Mesothelial cell of epicardium (in vitro differentiated cells): ENCODE measurements at regions not wholly inside any gene's neighbourhood (a gene's known extent, or its start where the extent isn't known, plus 50 kb on each side); places are given as distances from the start of the nearest gene placed in this dataset.

ENCODE experiments used
- DNase-seq, 2 experiments: peaks; one replicate each; pipeline ENCODE4 v3.0.0; 2021; ENCODE audit warnings: low spot score in 2 of 2; ENCODE audit not compliant: unreplicated experiment in 2 of 2
- H3K27ac Mint-ChIP-seq: 2 replicates; pipeline ENCODE4 v1.8.0; 2021; ENCODE audit warnings: mixed read lengths
- H3K27me3 Mint-ChIP-seq: 2 replicates; pipeline ENCODE4 v1.8.0; 2021; ENCODE audit warnings: low read depth, mixed read lengths
- H3K36me3 Mint-ChIP-seq: 2 replicates; pipeline ENCODE4 v1.8.0; 2021; ENCODE audit warnings: mixed read lengths
- H3K4me1 Mint-ChIP-seq: 2 replicates; pipeline ENCODE4 v1.8.0; 2021; ENCODE audit warnings: mixed read lengths
- H3K4me3 Mint-ChIP-seq: 2 replicates; pipeline ENCODE4 v1.8.0; 2021; ENCODE audit warnings: mild to moderate bottlenecking, moderate library complexity, mixed read lengths
- H3K9me3 Mint-ChIP-seq: 2 replicates; pipeline ENCODE4 v1.8.0; 2021; ENCODE audit warnings: mixed read lengths
- TF ChIP-seq, protein P1 (sequence below): fragments of 200-600 bp; sonication (generic); IDR thresholded peaks from one replicate; pipeline ENCODE4 v1.5.0; 2021; ENCODE audit warnings: antibody characterized with exemption; ENCODE audit not compliant: unreplicated experiment

DNA sequence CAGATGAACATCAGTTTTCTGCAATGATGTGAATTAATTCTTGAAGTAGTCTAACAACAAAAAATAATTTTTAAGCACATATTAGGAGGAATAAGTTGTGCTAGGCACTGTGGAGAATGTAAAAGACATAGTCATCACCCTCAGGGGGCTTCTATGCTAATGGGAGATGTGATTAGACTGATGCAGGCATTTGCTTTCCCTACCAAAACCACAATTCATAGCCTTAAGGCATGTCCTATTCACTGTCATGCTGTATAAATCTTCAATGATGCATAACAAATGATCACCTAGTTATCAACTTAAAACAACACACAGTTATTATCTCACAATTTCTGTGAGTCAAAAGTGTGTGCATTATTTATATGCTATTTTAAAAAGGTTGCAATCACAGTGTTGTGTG is 422.6 kb downstream of the MAN2A1 start:
- Mint-ChIP-seq H3K4me3 (no peak overlapping the region), H3K36me3 (no peaks in the 10 kb centered on the region), H3K27ac (no peak overlapping the region), H3K27me3 (peaks cover 9% of the 10 kb centered on the region), H3K9me3 (peaks cover 6% of the 10 kb centered on the region), H3K4me1 (peaks cover 3% of the 10 kb centered on the region)
- TF ChIP-seq, protein P1, sequence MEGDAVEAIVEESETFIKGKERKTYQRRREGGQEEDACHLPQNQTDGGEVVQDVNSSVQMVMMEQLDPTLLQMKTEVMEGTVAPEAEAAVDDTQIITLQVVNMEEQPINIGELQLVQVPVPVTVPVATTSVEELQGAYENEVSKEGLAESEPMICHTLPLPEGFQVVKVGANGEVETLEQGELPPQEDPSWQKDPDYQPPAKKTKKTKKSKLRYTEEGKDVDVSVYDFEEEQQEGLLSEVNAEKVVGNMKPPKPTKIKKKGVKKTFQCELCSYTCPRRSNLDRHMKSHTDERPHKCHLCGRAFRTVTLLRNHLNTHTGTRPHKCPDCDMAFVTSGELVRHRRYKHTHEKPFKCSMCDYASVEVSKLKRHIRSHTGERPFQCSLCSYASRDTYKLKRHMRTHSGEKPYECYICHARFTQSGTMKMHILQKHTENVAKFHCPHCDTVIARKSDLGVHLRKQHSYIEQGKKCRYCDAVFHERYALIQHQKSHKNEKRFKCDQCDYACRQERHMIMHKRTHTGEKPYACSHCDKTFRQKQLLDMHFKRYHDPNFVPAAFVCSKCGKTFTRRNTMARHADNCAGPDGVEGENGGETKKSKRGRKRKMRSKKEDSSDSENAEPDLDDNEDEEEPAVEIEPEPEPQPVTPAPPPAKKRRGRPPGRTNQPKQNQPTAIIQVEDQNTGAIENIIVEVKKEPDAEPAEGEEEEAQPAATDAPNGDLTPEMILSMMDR: no peak
- DNase-seq: no peak

DNA sequence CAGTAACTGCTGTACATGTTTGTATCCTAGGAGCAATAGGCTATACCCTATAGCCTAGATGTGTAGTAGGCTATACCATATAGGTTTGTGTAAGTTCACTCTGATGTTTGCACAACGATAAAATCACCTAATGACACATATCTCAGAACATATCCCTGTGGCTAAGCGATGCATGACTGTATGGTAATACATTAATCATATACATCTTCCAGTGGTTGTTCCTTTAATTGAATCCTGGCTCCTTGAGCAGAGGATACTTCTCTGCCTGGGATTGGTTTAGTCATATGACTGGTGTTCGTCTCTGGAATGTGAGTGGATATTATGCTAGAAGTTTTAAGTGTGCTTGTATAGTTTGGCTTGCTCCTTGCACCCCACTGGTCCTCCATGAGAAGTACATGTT is 425.8 kb downstream of the MAN2A1 start:
- TF ChIP-seq, protein P1: no peak
- H3K4me1 Mint-ChIP-seq: no peaks in the 10 kb centered on the region
- no peak overlapping the region for H3K4me3 Mint-ChIP-seq
- no peak overlapping the region for H3K27ac Mint-ChIP-seq
- H3K27me3 Mint-ChIP-seq: no peaks in the 10 kb centered on the region
- H3K36me3 Mint-ChIP-seq: peaks cover 4% of the 10 kb centered on the region
- peaks cover 35% of the 10 kb centered on the region for H3K9me3 Mint-ChIP-seq
- DNase-seq: no peak

DNA sequence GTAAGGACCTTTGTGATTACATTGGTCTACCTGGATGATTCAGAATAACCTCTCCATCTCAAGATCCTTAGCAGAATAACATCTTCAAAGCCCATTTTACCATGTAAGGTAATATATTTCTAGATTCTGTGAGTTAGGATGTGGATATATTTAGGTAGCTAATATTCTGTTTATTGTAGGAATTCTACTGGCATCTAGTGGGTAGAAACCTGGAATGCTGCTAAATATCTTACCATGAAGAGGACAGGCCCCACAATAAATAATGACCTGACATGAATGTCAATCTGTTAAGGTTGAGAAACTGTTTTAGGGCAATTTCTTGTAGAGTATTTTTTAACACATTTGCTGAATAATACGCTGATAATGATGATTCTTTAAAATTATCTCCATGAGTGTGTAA is 426.8 kb downstream of the MAN2A1 start:
- Mint-ChIP-seq H3K27me3 (no peaks in the 10 kb centered on the region), H3K9me3 (peaks cover 38% of the 10 kb centered on the region), H3K4me1 (no peaks in the 10 kb centered on the region), H3K4me3 (no peak overlapping the region), H3K36me3 (peaks cover 4% of the 10 kb centered on the region), H3K27ac (no peak overlapping the region)
- DNase-seq: no peak
- TF ChIP-seq, protein P1: no peak

DNA sequence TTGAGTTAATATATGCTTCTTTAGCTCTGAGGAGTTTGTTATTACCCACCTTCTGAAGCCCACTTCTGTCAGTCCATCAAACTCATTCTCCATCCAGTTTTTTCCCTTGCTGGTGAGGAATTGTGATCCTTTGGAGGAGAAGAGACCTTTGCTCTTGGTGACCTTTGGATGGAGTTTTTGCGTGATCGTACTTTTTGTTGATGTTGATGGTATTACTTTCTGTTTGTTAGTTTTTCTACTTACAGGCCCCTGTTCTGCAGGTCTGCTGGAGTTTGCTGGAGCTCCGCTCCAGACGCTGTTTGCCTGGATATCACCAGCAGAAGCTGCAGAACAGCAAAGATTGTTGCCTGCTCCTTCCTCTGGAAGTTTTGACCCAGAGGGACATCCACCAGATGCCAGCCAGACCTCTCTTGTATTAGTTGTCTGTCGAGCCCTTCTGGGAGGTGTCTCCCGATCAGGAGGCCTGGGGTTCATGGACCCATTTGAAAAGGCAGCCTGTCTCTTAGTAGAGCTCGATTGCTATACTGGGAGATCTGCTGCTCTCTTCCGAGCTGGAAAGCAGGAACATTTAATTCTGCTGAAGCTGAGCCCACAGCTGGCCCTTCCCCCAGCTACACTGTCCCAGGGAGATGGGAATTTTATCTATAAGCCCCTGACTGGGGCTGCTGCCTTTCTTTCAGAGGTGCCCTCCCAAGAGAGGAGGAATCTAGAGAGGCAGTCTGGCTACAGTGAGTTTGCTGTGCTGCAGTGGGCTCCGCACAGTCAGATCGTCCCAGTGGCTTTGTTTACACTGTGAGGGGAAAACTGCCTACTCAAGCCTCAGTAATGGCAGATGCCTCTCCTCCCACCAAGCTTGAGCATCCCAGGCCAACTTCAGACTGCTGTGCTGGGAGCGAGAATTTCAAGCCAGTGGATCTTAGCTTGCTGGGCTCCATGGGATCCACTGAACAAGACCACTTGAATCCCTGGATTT is 445.5 kb downstream of the MAN2A1 start:
- Mint-ChIP-seq H3K27ac (no peak overlapping the region), H3K9me3 (peaks cover 60% of the 10 kb centered on the region)
- TF ChIP-seq, protein P1: no peak

DNA sequence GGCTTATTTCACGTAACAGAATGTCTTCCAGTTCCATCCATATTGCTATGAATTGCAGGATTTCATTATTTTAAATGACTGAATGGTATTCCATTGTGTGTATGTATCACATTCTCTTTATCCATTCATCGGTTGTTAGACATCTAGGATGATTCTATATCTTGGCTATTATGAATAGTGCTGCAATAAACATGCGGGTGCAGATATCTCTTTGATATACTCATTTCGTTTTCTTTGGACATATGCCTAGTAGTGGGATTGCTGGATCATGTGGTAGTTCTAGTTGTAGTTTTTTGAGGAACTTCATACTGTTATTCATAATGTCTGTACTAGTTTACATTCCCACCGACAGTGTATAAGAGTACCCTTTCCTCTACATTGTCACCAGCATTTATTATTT is 460.5 kb downstream of the MAN2A1 start:
- Mint-ChIP-seq H3K36me3 (no peaks in the 10 kb centered on the region), H3K4me3 (no peak overlapping the region), H3K27me3 (peaks cover 3% of the 10 kb centered on the region), H3K4me1 (peaks cover 1% of the 10 kb centered on the region), H3K9me3 (no peaks in the 10 kb centered on the region), H3K27ac (no peak overlapping the region)
- TF ChIP-seq, protein P1: no peak
- DNase-seq: no peak

More for the DNA sequence above, 445.5 kb downstream of the MAN2A1 start:
- Mint-ChIP-seq H3K36me3 (no peaks in the 10 kb centered on the region), H3K27me3 (no peaks in the 10 kb centered on the region), H3K4me3 (no peak overlapping the region), H3K4me1 (no peaks in the 10 kb centered on the region)
- DNase-seq: no peak
